SK-N-SH treated with all-trans-retinoic acid at 6 μM for 48 hours (cell line): ENCODE measurements at regions not wholly inside any gene's neighbourhood (a gene's known extent, or its start where the extent isn't known, plus 50 kb on each side); places are given as distances from the start of the nearest gene placed in this dataset.

Source experiments
- ATAC-seq: fragments of 200-7000 bp; cut with Tn5 transposase; 3 replicates; pipeline ENCODE4 v1.9.1; 2020; ENCODE audit warnings: mild to moderate bottlenecking, moderate library complexity
- ARNTL ChIP-seq: fragments of 450-650 bp; formaldehyde crosslinking; IDR thresholded peaks from 2 replicates; pipeline ENCODE4 v1.5.0; 2020; ENCODE audit warnings: low read depth, mild to moderate bottlenecking, moderate library complexity, borderline replicate concordance
- BACH2 ChIP-seq: fragments of 250-450 bp; sonication (Bioruptor Pico); IDR thresholded peaks from 2 replicates; pipeline ENCODE4 v1.9.0; 2021; ENCODE audit warnings: mild to moderate bottlenecking, borderline replicate concordance
- CSDC2 ChIP-seq: fragments of 250-450 bp; sonication (Bioruptor Pico); IDR thresholded peaks from 2 replicates; pipeline ENCODE4 v1.5.0; 2020; ENCODE audit warnings: mild to moderate bottlenecking, moderate library complexity
- ESRRG ChIP-seq: fragments of 250-450 bp; sonication (Bioruptor Pico); IDR thresholded peaks from 2 replicates; pipeline ENCODE4 v1.6.1; 2021; ENCODE audit warnings: mild to moderate bottlenecking
- GLIS3 ChIP-seq: fragments of 250-450 bp; sonication (Bioruptor Pico); IDR thresholded peaks from 2 replicates; pipeline ENCODE4 v1.5.0; 2020; ENCODE audit warnings: mild to moderate bottlenecking, moderate library complexity
- OSR1 ChIP-seq: fragments of 250-450 bp; sonication (Bioruptor Pico); IDR thresholded peaks from 2 replicates; pipeline ENCODE4 v1.8.0; 2022; ENCODE audit warnings: moderate library complexity, mild to moderate bottlenecking, inconsistent platforms
- PPARA ChIP-seq: fragments of 250-450 bp; sonication (Bioruptor Pico); IDR thresholded peaks from 2 replicates; pipeline ENCODE4 v1.5.0; 2020; ENCODE audit warnings: mild to moderate bottlenecking, borderline replicate concordance
- RARB ChIP-seq: fragments of 250-450 bp; sonication (Bioruptor Pico); IDR thresholded peaks from 2 replicates; pipeline ENCODE4 v1.8.0; 2021; ENCODE audit warnings: mild to moderate bottlenecking, moderate library complexity
- ZC3H10 ChIP-seq: fragments of 250-450 bp; sonication (Bioruptor Pico); IDR thresholded peaks from 2 replicates; pipeline ENCODE4 v1.5.1; 2021; ENCODE audit warnings: mild to moderate bottlenecking, moderate library complexity
- ZFP3 ChIP-seq: fragments of 250-450 bp; sonication (Bioruptor Pico); IDR thresholded peaks from 2 replicates; pipeline ENCODE4 v1.5.0; 2020; ENCODE audit warnings: mild to moderate bottlenecking, moderate library complexity
- ZFP30 ChIP-seq: fragments of 450-650 bp; formaldehyde crosslinking; IDR thresholded peaks from 2 replicates; pipeline ENCODE4 v1.5.0; 2022; ENCODE audit warnings: mild to moderate bottlenecking, moderate library complexity
- ZNF565 ChIP-seq: fragments of 450-650 bp; formaldehyde crosslinking; conservative IDR thresholded peaks from 2 replicates; pipeline ENCODE4 v1.5.0; 2020; ENCODE audit warnings: low read depth, mild to moderate bottlenecking, moderate library complexity
- ZNF70 ChIP-seq: fragments of 450-650 bp; formaldehyde crosslinking; IDR thresholded peaks from 2 replicates; pipeline ENCODE4 v1.5.0; 2020; ENCODE audit warnings: mild to moderate bottlenecking, moderate library complexity
- ZNF8 ChIP-seq: fragments of 450-650 bp; formaldehyde crosslinking; IDR thresholded peaks from 2 replicates; pipeline ENCODE4 v1.5.0; 2020; ENCODE audit warnings: mild to moderate bottlenecking, moderate library complexity
- TF ChIP-seq, protein P1 (sequence below): fragments of 250-450 bp; sonication (Bioruptor Pico); IDR thresholded peaks from 2 replicates; pipeline ENCODE4 v1.8.0; 2021; ENCODE audit warnings: low read depth, mild to moderate bottlenecking, moderate library complexity, borderline replicate concordance
- TF ChIP-seq, protein P2 (sequence below): fragments of 250-450 bp; sonication (Bioruptor Pico); IDR thresholded peaks from 2 replicates; pipeline ENCODE4 v1.5.1; 2020; ENCODE audit warnings: low read depth, mild to moderate bottlenecking, moderate library complexity
- TF ChIP-seq, protein P3 (sequence below): fragments of 250-450 bp; sonication (Bioruptor Pico); IDR thresholded peaks from 2 replicates; pipeline ENCODE4 v1.8.0; 2020; ENCODE audit warnings: mild to moderate bottlenecking, moderate library complexity, borderline replicate concordance
- TF ChIP-seq, protein P4 (sequence below): fragments of 250-450 bp; sonication (Bioruptor Pico); IDR thresholded peaks from 2 replicates; pipeline ENCODE4 v1.5.0; 2020; ENCODE audit warnings: mild to moderate bottlenecking, moderate library complexity
- TF ChIP-seq, protein P5 (sequence below): fragments of 250-450 bp; sonication (Bioruptor Pico); IDR thresholded peaks from 2 replicates; pipeline ENCODE4 v1.5.1; 2021; ENCODE audit warnings: mild to moderate bottlenecking, moderate library complexity

DNA sequence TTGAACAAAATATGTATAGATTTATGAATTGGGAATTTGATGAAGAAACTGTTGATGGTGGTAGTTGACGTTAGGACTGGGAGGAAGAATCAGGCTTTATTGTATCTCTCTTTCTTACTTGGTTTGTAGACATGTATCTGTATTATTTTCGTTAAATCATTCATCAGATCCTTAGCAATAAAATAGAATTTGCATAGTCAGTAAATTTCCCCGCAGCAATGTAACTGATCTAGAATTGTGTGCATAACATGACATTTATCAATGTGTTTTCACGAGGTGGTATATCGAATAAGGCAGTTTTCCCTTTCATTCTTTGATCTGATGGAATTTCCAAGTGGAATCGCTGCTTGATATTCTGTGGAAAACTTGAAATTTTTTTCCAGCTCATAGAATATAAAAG, 308.8 kb downstream of the SPRY1 start:
- no peak for TF ChIP-seq GLIS3 (CRISPR knock-in tag)
- TF ChIP-seq, protein P1, sequence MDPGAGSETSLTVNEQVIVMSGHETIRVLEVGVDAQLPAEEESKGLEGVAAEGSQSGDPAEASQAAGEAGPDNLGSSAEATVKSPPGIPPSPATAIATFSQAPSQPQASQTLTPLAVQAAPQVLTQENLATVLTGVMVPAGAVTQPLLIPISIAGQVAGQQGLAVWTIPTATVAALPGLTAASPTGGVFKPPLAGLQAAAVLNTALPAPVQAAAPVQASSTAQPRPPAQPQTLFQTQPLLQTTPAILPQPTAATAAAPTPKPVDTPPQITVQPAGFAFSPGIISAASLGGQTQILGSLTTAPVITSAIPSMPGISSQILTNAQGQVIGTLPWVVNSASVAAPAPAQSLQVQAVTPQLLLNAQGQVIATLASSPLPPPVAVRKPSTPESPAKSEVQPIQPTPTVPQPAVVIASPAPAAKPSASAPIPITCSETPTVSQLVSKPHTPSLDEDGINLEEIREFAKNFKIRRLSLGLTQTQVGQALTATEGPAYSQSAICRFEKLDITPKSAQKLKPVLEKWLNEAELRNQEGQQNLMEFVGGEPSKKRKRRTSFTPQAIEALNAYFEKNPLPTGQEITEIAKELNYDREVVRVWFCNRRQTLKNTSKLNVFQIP (CRISPR knock-in tag), result no peak
- no peak for TF ChIP-seq ZNF70 (CRISPR knock-in tag)
- TF ChIP-seq RARB, result no peak
- no peak for TF ChIP-seq ZNF565 (CRISPR knock-in tag)
- TF ChIP-seq CSDC2 (CRISPR knock-in tag), result no peak
- TF ChIP-seq ZFP30, result no peak
- no peak for TF ChIP-seq PPARA (CRISPR knock-in tag)
- TF ChIP-seq OSR1 (CRISPR knock-in tag), result no peak
- TF ChIP-seq ZC3H10, result no peak
- TF ChIP-seq BACH2 (CRISPR knock-in tag), result no peak
- TF ChIP-seq, protein P2, sequence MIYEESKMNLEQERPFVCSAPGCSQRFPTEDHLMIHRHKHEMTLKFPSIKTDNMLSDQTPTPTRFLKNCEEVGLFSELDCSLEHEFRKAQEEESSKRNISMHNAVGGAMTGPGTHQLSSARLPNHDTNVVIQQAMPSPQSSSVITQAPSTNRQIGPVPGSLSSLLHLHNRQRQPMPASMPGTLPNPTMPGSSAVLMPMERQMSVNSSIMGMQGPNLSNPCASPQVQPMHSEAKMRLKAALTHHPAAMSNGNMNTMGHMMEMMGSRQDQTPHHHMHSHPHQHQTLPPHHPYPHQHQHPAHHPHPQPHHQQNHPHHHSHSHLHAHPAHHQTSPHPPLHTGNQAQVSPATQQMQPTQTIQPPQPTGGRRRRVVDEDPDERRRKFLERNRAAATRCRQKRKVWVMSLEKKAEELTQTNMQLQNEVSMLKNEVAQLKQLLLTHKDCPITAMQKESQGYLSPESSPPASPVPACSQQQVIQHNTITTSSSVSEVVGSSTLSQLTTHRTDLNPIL, result no peak
- no peak for ATAC-seq

DNA sequence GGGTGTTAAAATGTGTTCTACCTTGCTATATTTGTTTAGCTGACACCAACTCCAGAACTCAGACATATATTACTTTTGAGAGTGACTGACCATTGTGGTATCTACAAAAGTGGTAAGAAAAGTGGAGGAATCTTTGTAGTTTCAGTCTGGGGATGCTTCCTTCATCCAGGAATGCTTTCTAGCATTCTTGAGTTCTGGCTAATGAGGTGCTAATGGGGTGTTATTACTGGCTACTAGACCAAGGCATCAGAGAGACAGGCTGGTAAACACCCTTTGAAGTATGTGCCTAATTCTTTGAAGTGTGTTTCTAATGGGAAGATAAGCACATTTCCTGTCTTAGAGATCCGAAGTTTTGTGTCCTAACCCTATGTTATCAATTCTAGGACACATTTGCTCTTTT, 310.4 kb downstream of the SPRY1 start:
- no peak for ATAC-seq
- TF ChIP-seq, protein P2, result no peak
- no peak for TF ChIP-seq ARNTL (CRISPR knock-in tag)
- TF ChIP-seq ZFP30, result no peak

DNA sequence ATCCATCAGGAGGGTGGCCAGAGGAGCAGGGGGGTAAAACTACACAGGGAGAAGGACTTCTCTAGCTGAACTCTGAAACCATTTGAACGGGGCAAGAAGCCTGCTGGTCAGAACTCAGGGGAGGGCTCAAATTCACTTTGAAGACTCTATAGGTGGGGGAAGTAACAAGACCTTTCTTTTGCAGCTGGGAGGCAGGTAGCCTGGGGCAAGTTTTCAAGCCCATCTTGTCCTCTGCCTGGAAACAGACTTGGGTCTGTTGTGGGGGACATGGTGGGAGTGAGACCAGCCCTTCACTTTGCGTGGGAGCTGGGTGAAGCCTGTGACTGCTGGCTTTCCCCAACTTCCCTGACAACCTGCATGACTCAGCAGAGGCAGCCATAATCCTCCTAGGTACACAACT, 312.3 kb downstream of the SPRY1 start:
- ATAC-seq, result no peak
- TF ChIP-seq ZNF8, result no peak
- TF ChIP-seq GLIS3 (CRISPR knock-in tag), result no peak
- TF ChIP-seq, protein P3, sequence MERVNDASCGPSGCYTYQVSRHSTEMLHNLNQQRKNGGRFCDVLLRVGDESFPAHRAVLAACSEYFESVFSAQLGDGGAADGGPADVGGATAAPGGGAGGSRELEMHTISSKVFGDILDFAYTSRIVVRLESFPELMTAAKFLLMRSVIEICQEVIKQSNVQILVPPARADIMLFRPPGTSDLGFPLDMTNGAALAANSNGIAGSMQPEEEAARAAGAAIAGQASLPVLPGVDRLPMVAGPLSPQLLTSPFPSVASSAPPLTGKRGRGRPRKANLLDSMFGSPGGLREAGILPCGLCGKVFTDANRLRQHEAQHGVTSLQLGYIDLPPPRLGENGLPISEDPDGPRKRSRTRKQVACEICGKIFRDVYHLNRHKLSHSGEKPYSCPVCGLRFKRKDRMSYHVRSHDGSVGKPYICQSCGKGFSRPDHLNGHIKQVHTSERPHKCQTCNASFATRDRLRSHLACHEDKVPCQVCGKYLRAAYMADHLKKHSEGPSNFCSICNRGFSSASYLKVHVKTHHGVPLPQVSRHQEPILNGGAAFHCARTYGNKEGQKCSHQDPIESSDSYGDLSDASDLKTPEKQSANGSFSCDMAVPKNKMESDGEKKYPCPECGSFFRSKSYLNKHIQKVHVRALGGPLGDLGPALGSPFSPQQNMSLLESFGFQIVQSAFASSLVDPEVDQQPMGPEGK, result no peak
- TF ChIP-seq, protein P4, sequence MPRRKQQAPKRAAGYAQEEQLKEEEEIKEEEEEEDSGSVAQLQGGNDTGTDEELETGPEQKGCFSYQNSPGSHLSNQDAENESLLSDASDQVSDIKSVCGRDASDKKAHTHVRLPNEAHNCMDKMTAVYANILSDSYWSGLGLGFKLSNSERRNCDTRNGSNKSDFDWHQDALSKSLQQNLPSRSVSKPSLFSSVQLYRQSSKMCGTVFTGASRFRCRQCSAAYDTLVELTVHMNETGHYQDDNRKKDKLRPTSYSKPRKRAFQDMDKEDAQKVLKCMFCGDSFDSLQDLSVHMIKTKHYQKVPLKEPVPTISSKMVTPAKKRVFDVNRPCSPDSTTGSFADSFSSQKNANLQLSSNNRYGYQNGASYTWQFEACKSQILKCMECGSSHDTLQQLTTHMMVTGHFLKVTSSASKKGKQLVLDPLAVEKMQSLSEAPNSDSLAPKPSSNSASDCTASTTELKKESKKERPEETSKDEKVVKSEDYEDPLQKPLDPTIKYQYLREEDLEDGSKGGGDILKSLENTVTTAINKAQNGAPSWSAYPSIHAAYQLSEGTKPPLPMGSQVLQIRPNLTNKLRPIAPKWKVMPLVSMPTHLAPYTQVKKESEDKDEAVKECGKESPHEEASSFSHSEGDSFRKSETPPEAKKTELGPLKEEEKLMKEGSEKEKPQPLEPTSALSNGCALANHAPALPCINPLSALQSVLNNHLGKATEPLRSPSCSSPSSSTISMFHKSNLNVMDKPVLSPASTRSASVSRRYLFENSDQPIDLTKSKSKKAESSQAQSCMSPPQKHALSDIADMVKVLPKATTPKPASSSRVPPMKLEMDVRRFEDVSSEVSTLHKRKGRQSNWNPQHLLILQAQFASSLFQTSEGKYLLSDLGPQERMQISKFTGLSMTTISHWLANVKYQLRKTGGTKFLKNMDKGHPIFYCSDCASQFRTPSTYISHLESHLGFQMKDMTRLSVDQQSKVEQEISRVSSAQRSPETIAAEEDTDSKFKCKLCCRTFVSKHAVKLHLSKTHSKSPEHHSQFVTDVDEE (CRISPR knock-in tag), result no peak
- TF ChIP-seq, protein P5, sequence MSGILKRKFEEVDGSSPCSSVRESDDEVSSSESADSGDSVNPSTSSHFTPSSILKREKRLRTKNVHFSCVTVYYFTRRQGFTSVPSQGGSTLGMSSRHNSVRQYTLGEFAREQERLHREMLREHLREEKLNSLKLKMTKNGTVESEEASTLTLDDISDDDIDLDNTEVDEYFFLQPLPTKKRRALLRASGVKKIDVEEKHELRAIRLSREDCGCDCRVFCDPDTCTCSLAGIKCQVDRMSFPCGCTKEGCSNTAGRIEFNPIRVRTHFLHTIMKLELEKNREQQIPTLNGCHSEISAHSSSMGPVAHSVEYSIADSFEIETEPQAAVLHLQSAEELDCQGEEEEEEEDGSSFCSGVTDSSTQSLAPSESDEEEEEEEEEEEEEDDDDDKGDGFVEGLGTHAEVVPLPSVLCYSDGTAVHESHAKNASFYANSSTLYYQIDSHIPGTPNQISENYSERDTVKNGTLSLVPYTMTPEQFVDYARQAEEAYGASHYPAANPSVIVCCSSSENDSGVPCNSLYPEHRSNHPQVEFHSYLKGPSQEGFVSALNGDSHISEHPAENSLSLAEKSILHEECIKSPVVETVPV (CRISPR knock-in tag), result no peak
- no peak for TF ChIP-seq ZFP3 (CRISPR knock-in tag)
- TF ChIP-seq RARB, result no peak
- TF ChIP-seq, protein P2, result no peak
- no peak for TF ChIP-seq ZNF565 (CRISPR knock-in tag)
- TF ChIP-seq ZFP30, result no peak
- TF ChIP-seq ESRRG (CRISPR knock-in tag), result no peak
- TF ChIP-seq, all 23 proteins: peak for 0
